Uterus (tissue), 3 donors: ENCODE measurements at regions not wholly inside any gene's neighbourhood (a gene's known extent, or its start where the extent isn't known, plus 50 kb on each side); places are given as distances from the start of the nearest gene placed in this dataset.

Experiments used
- DNase-seq, 2 donors: peaks; one replicate each; pipeline ENCODE4 v3.0.0-alpha.2; 2019 to 2020
- H3K27ac ChIP-seq, 2 donors: fragments of 200-600 bp; sonication (generic); 1 replicate in 1 of 2; 2 replicates in 1 of 2; pipeline ENCODE4 v1.5.1; 2016 to 2018
- H3K27me3 ChIP-seq, 2 donors: fragments of 200-600 bp; sonication (generic); one replicate each; pipeline ENCODE4 v1.5.1; 2018 to 2019; ENCODE audit warnings: control low read depth in 1 of 2
- H3K36me3 ChIP-seq, 2 donors: fragments of 200-600 bp; sonication (generic); one replicate each; pipeline ENCODE4 v1.5.1; 2019; ENCODE audit warnings: control low read depth in 1 of 2
- H3K4me1 ChIP-seq, 2 donors: fragments of 200-600 bp; sonication (generic); one replicate each; pipeline ENCODE4 v1.5.1; 2018 to 2019; ENCODE audit warnings: control low read depth in 1 of 2
- H3K4me3 ChIP-seq, 2 donors: fragments of 200-600 bp; sonication (generic); 1 replicate in 1 of 2; 2 replicates in 1 of 2; pipeline ENCODE4 v1.5.1; 2018 to 2019; ENCODE audit warnings: mild to moderate bottlenecking in 1 of 2
- H3K9me3 ChIP-seq, 2 donors: fragments of 200-600 bp; sonication (generic); one replicate each; pipeline ENCODE4 v1.5.1; 2019; ENCODE audit warnings: control low read depth in 1 of 2
- POLR2A ChIP-seq, 2 donors: fragments of 450-650 bp; IDR thresholded peaks; one replicate each; pipeline ENCODE4 v1.6.1; 2016; ENCODE audit warnings: antibody characterized with exemption in 2 of 2, mild to moderate bottlenecking in 1 of 2, moderate library complexity in 1 of 2
- intact Hi-C: fragments of 100-400 bp; cut with DNase I; formaldehyde crosslinking; loops from one replicate; pipeline ENCODE4 v1.15.1; 2023; ENCODE audit warnings: low total_unique reads
- TF ChIP-seq, protein P1 (sequence below), 4 experiments: fragments of 200-600 bp in 2 of 4; fragments of 450-650 bp in 2 of 4; sonication (generic) in 2 of 4; IDR thresholded peaks; one replicate each; pipeline ENCODE4 v1.5.1; 2016 to 2019; ENCODE audit warnings: antibody characterized with exemption in 4 of 4, mild to moderate bottlenecking in 2 of 4, moderate library complexity in 1 of 4
- donor health status: DM: yes; HTN: yes; CAD: no.

DNA sequence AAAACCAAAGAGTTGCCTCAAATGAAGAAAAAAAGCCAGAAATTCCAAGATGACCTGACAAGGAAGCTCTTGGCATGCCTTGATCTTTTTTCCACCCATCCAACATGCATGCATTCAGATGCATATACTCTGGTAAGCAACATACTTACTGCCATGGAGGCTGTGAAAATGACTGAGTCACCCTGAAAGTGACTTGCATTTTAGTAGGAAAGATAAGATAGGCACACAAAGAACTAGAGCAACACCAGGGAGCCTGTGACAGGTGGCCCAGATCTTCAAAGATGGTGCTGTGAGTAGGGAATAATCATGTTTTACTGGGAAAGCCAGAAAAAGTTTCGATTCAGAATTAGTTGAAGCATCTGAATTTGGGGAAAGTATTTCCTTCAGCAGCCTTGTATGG, 185.1 kb upstream of the SLCO3A1 start:
- Histone ChIP-seq H3K4me3 (no peak overlapping the region), H3K36me3 (no peaks in the 10 kb centered on the region), H3K9me3 (no peaks in the 10 kb centered on the region), H3K4me1 (no peaks in the 10 kb centered on the region), H3K27me3 (no peaks in the 10 kb centered on the region), H3K27ac (no peak overlapping the region)
- DNase-seq: no peak
- no peak for TF ChIP-seq POLR2A (IDR thresholded peaks at IDR 0.05)
- TF ChIP-seq, protein P1, sequence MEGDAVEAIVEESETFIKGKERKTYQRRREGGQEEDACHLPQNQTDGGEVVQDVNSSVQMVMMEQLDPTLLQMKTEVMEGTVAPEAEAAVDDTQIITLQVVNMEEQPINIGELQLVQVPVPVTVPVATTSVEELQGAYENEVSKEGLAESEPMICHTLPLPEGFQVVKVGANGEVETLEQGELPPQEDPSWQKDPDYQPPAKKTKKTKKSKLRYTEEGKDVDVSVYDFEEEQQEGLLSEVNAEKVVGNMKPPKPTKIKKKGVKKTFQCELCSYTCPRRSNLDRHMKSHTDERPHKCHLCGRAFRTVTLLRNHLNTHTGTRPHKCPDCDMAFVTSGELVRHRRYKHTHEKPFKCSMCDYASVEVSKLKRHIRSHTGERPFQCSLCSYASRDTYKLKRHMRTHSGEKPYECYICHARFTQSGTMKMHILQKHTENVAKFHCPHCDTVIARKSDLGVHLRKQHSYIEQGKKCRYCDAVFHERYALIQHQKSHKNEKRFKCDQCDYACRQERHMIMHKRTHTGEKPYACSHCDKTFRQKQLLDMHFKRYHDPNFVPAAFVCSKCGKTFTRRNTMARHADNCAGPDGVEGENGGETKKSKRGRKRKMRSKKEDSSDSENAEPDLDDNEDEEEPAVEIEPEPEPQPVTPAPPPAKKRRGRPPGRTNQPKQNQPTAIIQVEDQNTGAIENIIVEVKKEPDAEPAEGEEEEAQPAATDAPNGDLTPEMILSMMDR (IDR thresholded peaks at IDR 0.05): no peak
- intact Hi-C loops: no loop called here

DNA sequence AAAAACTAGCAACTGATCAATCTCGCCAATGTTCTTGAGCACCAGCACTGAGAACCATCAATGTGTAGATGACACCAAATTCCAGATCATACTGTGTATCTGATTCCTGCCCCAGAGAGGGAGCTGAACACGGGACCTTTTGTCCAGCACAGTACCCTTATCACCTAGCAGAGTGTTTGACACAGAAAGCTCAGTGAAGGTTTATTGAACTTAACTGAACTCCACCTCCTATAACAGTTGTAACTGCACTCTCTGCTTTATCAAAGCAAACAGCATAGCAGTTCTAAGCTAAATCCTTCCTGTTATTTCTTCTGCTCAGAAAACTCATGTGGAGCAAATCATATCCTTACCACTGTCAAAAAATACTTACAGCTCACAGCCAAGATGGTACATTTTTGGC, 183.4 kb upstream of the SLCO3A1 start:
- Histone ChIP-seq H3K9me3 (no peaks in the 10 kb centered on the region), H3K27ac (no peak overlapping the region), H3K27me3 (no peaks in the 10 kb centered on the region), H3K36me3 (no peaks in the 10 kb centered on the region), H3K4me3 (no peak overlapping the region), H3K4me1 (no peaks in the 10 kb centered on the region)
- DNase-seq: no peak
- TF ChIP-seq, protein P1 (IDR thresholded peaks at IDR 0.05): no peak
- TF ChIP-seq POLR2A (IDR thresholded peaks at IDR 0.05): no peak
- intact Hi-C loops: no loop called here

DNA sequence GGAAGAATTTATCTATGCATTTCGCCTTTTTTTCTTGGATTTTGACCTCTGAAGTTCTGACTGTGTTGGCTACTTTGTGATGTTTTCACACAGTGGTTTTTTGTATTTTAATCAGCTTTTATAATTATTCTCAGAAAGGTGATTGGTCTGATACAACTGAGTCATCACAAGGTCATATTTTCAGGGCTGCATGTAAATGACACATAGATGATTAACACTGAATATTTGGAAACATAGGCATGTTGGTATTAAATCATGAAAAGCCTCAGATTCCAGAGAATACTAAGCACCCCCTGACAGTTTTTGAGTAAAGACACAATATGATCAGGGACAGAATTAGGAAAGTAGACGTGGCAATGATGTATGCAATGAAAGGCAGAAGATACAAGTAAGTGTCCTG, 175.5 kb upstream of the SLCO3A1 start:
- no peak overlapping the region for H3K27ac ChIP-seq
- H3K4me1 ChIP-seq: no peaks in the 10 kb centered on the region
- no peaks in the 10 kb centered on the region for H3K36me3 ChIP-seq
- intact Hi-C loops: no loop called here
- H3K4me3 ChIP-seq: no peak overlapping the region
- H3K9me3 ChIP-seq: no peaks in the 10 kb centered on the region
- DNase-seq: no peak
- TF ChIP-seq, protein P1 (IDR thresholded peaks at IDR 0.05): no peak
- no peak for TF ChIP-seq POLR2A (IDR thresholded peaks at IDR 0.05)
- H3K27me3 ChIP-seq: no peaks in the 10 kb centered on the region

DNA sequence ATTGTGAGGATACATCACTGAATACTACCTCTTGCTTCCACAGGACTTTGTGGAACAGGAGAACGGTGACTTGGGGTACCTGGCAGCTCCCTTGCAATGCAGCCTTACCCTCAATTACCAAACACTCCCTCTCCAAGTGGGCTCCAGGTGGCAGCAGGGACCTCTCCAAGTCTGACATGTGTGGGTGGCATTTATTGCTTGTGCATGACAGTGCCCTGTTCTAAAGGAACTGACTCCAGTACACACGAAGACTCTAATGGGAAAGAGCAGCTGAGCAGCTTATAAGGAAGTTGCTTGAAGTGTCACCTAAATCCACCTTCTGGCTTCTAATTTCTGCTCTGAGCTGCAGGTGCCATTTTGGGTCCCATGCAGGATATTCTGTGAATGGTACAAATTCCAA, 174.1 kb upstream of the SLCO3A1 start:
- Histone ChIP-seq H3K27ac (no peak overlapping the region), H3K9me3 (no peaks in the 10 kb centered on the region), H3K36me3 (no peaks in the 10 kb centered on the region), H3K4me1 (no peaks in the 10 kb centered on the region), H3K4me3 (no peak overlapping the region), H3K27me3 (no peaks in the 10 kb centered on the region)
- TF ChIP-seq, protein P1 (IDR thresholded peaks at IDR 0.05): no peak
- no peak for TF ChIP-seq POLR2A (IDR thresholded peaks at IDR 0.05)
- intact Hi-C loops: no loop called here
- DNase-seq: no peak

DNA sequence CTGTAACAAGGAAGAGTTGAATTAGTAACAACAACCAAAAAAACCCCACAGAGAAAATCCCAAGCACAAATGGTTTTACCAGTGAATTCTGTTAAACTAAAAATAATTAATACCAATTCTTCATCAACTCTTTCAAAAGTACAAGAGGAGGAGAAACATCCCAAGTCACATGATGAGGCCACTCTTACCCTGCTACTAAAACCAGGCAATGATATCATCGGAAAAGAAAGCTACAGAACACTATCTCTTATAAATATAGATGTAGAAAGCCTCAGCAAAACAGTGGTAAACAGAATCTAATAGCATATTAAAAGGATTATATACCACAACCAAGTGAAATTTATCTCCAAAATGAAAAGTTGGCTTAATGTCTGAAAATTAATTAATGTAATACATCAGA, 168.1 kb upstream of the SLCO3A1 start:
- no peaks in the 10 kb centered on the region for H3K9me3 ChIP-seq
- H3K4me1 ChIP-seq: no peaks in the 10 kb centered on the region
- TF ChIP-seq POLR2A (IDR thresholded peaks at IDR 0.05): no peak
- TF ChIP-seq, protein P1 (IDR thresholded peaks at IDR 0.05): no peak
- no peak overlapping the region for H3K27ac ChIP-seq
- H3K27me3 ChIP-seq: no peaks in the 10 kb centered on the region
- intact Hi-C loops: no loop called here
- no peak overlapping the region for H3K4me3 ChIP-seq
- no peak for DNase-seq
- no peaks in the 10 kb centered on the region for H3K36me3 ChIP-seq
